Sigmoid colon (tissue), 4 donors: ENCODE measurements at regions not wholly inside any gene's neighbourhood (a gene's known extent, or its start where the extent isn't known, plus 50 kb on each side); places are given as distances from the start of the nearest gene placed in this dataset.

Source experiments
- EP300 ChIP-seq, 4 donors: sonication (generic); formaldehyde crosslinking; IDR thresholded peaks; one replicate each; pipeline ENCODE4 v1.6.1; 2017; ENCODE audit warnings: antibody characterized with exemption in 4 of 4
- POLR2A ChIP-seq, 2 donors: fragments of 450-650 bp; IDR thresholded peaks; one replicate each; pipeline ENCODE4 v1.6.1; 2016; ENCODE audit warnings: antibody characterized with exemption in 2 of 2, mild to moderate bottlenecking in 2 of 2, moderate library complexity in 2 of 2
- POLR2AphosphoS5 ChIP-seq, 4 donors: sonication (generic); formaldehyde crosslinking; IDR thresholded peaks; one replicate each; pipeline ENCODE4 v1.6.1; 2017; ENCODE audit warnings: antibody characterized with exemption in 4 of 4
- TF ChIP-seq, protein P1 (sequence below), 4 experiments: fragments of 450-650 bp in 3 of 4; fragments of 200-600 bp in 1 of 4; IDR thresholded peaks; one replicate each; pipeline ENCODE4 v1.5.1; 2016 to 2019; ENCODE audit warnings: antibody characterized with exemption in 4 of 4, mild to moderate bottlenecking in 3 of 4, moderate library complexity in 2 of 4

DNA sequence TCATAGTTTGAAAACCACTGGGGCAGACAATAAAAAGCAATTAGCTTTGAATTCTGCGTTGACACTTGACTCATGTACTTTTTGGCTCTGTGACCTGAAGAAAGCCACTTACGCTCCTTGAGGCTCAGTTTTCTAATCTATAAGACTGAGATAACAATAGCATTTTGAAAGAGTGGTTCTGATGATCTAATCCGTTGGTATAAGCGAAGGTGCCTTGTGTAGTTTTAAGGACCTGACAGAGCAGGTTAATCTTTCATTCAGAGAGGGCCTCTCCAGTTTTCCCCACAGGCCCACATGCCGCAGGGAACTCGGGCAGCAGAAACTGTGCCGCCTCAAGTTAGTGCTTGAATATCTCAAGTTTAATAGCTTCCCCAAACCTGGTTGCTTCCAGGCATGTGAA lies 306.0 kb upstream of the GBE1 start:
- TF ChIP-seq, protein P1, sequence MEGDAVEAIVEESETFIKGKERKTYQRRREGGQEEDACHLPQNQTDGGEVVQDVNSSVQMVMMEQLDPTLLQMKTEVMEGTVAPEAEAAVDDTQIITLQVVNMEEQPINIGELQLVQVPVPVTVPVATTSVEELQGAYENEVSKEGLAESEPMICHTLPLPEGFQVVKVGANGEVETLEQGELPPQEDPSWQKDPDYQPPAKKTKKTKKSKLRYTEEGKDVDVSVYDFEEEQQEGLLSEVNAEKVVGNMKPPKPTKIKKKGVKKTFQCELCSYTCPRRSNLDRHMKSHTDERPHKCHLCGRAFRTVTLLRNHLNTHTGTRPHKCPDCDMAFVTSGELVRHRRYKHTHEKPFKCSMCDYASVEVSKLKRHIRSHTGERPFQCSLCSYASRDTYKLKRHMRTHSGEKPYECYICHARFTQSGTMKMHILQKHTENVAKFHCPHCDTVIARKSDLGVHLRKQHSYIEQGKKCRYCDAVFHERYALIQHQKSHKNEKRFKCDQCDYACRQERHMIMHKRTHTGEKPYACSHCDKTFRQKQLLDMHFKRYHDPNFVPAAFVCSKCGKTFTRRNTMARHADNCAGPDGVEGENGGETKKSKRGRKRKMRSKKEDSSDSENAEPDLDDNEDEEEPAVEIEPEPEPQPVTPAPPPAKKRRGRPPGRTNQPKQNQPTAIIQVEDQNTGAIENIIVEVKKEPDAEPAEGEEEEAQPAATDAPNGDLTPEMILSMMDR (IDR thresholded peaks at IDR 0.05): no peak
- TF ChIP-seq EP300 (IDR thresholded peaks at IDR 0.05) (no peak), POLR2A (IDR thresholded peaks at IDR 0.05) (no peak), POLR2AphosphoS5 (IDR thresholded peaks at IDR 0.05) (no peak)
